Colonic mucosa (tissue), 4 donors: ENCODE measurements at regions not wholly inside any gene's neighbourhood (a gene's known extent, or its start where the extent isn't known, plus 50 kb on each side); places are given as distances from the start of the nearest gene placed in this dataset.

Experiments
- DNase-seq: peaks from one replicate; pipeline ENCODE4 v3.0.0-alpha.2; 2020
- H3K27ac ChIP-seq: fragments of 200-600 bp; one replicate; pipeline ENCODE4 v1.8.0; 2021
- H3K27me3 ChIP-seq: fragments of 200-600 bp; one replicate; pipeline ENCODE4 v1.8.0; 2021
- H3K36me3 ChIP-seq: fragments of 200-600 bp; one replicate; pipeline ENCODE4 v1.8.0; 2021
- H3K4me1 ChIP-seq: fragments of 200-600 bp; one replicate; pipeline ENCODE4 v1.8.0; 2021; ENCODE audit warnings: mild to moderate bottlenecking
- H3K4me3 ChIP-seq: fragments of 200-600 bp; one replicate; pipeline ENCODE4 v1.8.0; 2021
- H3K9ac ChIP-seq, 2 donors: one replicate each; pipeline ENCODE4 v1.7.0; 2013; ENCODE audit warnings: control low read depth in 2 of 2, low read depth in 2 of 2, low read length in 2 of 2
- H3K9me3 ChIP-seq: fragments of 200-600 bp; one replicate; pipeline ENCODE4 v1.8.0; 2021
- intact Hi-C: fragments of 100-400 bp; cut with DNase I; formaldehyde crosslinking; loops from one replicate; pipeline ENCODE4 v1.14.1; 2022
- TF ChIP-seq, protein P1 (sequence below): fragments of 200-600 bp; IDR thresholded peaks from one replicate; pipeline ENCODE4 v1.8.0; 2022; ENCODE audit warnings: antibody characterized with exemption, mild to moderate bottlenecking
- donor health status: healthy.
- donor health status: DM: no; HTN: no; CAD: no.
- donor health status: DM: no; HTN: no; CAD: no.

DNA sequence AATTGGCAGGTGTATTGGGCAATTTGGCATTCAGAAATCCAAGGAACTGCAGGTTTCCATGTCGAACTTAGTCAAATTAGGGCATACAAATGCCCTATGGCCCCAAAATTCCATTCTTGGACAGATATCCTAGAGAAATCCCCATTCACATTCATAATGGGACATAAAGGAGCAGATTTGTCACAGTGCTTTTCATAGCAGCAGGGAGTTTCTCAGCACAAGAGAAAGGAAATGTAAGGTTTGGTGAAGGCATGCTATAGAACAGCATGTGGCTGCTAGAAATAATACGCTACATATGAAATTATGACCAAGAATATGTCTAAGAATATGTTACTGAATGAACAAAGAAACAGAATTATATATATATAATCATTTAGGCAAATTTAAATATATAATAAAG, 437.5 kb upstream of the BOD1L1 start:
- Histone ChIP-seq H3K9me3 (no peaks in the 10 kb centered on the region), H3K4me3 (no peak overlapping the region), H3K4me1 (no peaks in the 10 kb centered on the region), H3K9ac (no peak overlapping the region), H3K36me3 (no peaks in the 10 kb centered on the region), H3K27ac (no peak overlapping the region), H3K27me3 (no peaks in the 10 kb centered on the region)
- intact Hi-C loops = no loop called here
- no peak for DNase-seq
- TF ChIP-seq, protein P1, sequence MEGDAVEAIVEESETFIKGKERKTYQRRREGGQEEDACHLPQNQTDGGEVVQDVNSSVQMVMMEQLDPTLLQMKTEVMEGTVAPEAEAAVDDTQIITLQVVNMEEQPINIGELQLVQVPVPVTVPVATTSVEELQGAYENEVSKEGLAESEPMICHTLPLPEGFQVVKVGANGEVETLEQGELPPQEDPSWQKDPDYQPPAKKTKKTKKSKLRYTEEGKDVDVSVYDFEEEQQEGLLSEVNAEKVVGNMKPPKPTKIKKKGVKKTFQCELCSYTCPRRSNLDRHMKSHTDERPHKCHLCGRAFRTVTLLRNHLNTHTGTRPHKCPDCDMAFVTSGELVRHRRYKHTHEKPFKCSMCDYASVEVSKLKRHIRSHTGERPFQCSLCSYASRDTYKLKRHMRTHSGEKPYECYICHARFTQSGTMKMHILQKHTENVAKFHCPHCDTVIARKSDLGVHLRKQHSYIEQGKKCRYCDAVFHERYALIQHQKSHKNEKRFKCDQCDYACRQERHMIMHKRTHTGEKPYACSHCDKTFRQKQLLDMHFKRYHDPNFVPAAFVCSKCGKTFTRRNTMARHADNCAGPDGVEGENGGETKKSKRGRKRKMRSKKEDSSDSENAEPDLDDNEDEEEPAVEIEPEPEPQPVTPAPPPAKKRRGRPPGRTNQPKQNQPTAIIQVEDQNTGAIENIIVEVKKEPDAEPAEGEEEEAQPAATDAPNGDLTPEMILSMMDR = no peak

- H3K9me3 ChIP-seq = no peaks in the 10 kb centered on the region
- intact Hi-C loops = no loop called here
- H3K36me3 ChIP-seq = no peaks in the 10 kb centered on the region
- no peak overlapping the region for H3K4me3 ChIP-seq
- no peaks in the 10 kb centered on the region for H3K27me3 ChIP-seq
- TF ChIP-seq, protein P1 = no peak
- no peaks in the 10 kb centered on the region for H3K4me1 ChIP-seq
- H3K9ac ChIP-seq = no peak overlapping the region
- H3K27ac ChIP-seq = no peak overlapping the region
- DNase-seq = no peak
Observed at GRCh38 chr4:14065406-14065805, 437.9 kb upstream of the BOD1L1 start.

GRCh38 chr4:14066979-14067378, 439.5 kb upstream of the BOD1L1 start:
- TF ChIP-seq, protein P1 = no peak
- intact Hi-C loops = no loop called here
- no peak for DNase-seq
- no peak overlapping the region for H3K27ac ChIP-seq
- no peaks in the 10 kb centered on the region for H3K27me3 ChIP-seq
- no peaks in the 10 kb centered on the region for H3K4me1 ChIP-seq
- H3K36me3 ChIP-seq = no peaks in the 10 kb centered on the region
- no peak overlapping the region for H3K9ac ChIP-seq
- no peaks in the 10 kb centered on the region for H3K9me3 ChIP-seq
- no peak overlapping the region for H3K4me3 ChIP-seq

GRCh38 chr4:14069886-14070285, 442.4 kb upstream of the BOD1L1 start:
- H3K27ac ChIP-seq = no peak overlapping the region
- intact Hi-C loops = no loop called here
- H3K4me1 ChIP-seq = no peaks in the 10 kb centered on the region
- no peaks in the 10 kb centered on the region for H3K36me3 ChIP-seq
- DNase-seq = no peak
- TF ChIP-seq, protein P1 = no peak
- H3K4me3 ChIP-seq = no peak overlapping the region
- H3K9me3 ChIP-seq = no peaks in the 10 kb centered on the region
- no peak overlapping the region for H3K9ac ChIP-seq
- H3K27me3 ChIP-seq = no peaks in the 10 kb centered on the region

DNA sequence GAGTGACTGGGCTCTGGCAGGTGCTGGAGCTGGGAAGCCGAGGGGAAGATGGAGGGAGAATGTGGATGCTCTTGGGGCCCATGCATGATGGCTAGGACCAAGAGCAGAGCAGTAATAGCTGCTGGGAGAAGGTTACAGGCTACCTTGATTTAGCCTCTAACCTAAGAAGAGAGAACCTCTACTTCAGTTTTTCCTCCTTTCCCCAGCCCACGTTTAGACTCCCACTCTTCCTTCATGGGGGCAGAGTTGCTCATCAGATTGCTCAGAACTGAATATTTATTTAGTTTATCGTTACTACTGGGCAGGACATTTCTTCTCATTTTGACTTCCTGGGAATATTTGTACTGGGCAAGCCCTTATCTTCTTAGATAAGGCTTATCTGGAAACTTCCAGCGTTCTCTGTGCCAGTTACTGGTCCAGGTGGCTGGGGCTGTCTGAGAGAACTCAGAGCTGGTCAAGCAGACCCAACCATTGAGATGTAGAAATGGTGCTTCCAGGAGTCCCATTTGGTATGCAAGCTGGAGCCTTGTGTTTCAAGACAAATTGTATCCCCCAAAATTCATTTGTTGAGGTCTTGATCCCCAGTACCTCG, 442.9 kb upstream of the BOD1L1 start:
- DNase-seq = no peak
- Histone ChIP-seq H3K36me3 (no peaks in the 10 kb centered on the region), H3K27me3 (no peaks in the 10 kb centered on the region), H3K4me3 (no peak overlapping the region), H3K4me1 (no peaks in the 10 kb centered on the region), H3K9me3 (no peaks in the 10 kb centered on the region), H3K9ac (no peak overlapping the region), H3K27ac (no peak overlapping the region)
- intact Hi-C loops = no loop called here
- TF ChIP-seq, protein P1 = no peak
